Stomach (tissue), 4 donors: ENCODE measurements at regions not wholly inside any gene's neighbourhood (a gene's known extent, or its start where the extent isn't known, plus 50 kb on each side); places are given as distances from the start of the nearest gene placed in this dataset.

Source experiments
- POLR2A ChIP-seq, 4 donors: fragments of 450-650 bp; IDR thresholded peaks; one replicate each; pipeline ENCODE4 v1.6.1; 2016; ENCODE audit warnings: antibody characterized with exemption in 4 of 4, control low read depth in 2 of 4, mild to moderate bottlenecking in 1 of 4, moderate library complexity in 1 of 4
- POLR2AphosphoS5 ChIP-seq, 3 donors: sonication (generic); formaldehyde crosslinking; IDR thresholded peaks; one replicate each; pipeline ENCODE4 v1.6.1; 2016; ENCODE audit warnings: antibody characterized with exemption in 3 of 3
- TF ChIP-seq, protein P1 (sequence below), 7 experiments: fragments of 450-650 bp in 4 of 7; fragments of 200-600 bp in 3 of 7; sonication (generic) in 3 of 7; IDR thresholded peaks; one replicate each; pipeline ENCODE4 v1.5.1; 2016 to 2019; ENCODE audit warnings: antibody characterized with exemption in 7 of 7, control low read depth in 2 of 7, mild to moderate bottlenecking in 1 of 7

DNA sequence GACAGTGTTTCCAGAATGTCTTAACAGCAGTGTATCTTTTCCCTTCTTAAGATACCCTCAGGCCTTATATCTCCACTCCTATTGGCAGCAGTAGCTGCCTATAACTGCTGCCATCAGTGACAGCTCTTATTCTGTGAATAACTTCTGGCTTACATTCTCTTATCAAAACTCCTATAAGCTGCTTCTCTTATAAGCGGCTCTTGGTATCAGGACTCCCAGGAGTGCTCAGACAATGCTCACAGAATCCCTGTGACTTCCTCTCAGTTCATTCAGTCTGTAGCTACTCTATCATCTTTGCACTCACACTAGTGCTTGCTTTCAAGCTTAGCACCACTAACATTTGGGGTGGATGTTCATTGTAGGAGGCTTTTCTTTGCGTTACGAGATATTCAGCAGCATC lies 143.7 kb upstream of the CDH7 start:
- TF ChIP-seq, protein P1, sequence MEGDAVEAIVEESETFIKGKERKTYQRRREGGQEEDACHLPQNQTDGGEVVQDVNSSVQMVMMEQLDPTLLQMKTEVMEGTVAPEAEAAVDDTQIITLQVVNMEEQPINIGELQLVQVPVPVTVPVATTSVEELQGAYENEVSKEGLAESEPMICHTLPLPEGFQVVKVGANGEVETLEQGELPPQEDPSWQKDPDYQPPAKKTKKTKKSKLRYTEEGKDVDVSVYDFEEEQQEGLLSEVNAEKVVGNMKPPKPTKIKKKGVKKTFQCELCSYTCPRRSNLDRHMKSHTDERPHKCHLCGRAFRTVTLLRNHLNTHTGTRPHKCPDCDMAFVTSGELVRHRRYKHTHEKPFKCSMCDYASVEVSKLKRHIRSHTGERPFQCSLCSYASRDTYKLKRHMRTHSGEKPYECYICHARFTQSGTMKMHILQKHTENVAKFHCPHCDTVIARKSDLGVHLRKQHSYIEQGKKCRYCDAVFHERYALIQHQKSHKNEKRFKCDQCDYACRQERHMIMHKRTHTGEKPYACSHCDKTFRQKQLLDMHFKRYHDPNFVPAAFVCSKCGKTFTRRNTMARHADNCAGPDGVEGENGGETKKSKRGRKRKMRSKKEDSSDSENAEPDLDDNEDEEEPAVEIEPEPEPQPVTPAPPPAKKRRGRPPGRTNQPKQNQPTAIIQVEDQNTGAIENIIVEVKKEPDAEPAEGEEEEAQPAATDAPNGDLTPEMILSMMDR (IDR thresholded peaks at IDR 0.05): no peak
- TF ChIP-seq POLR2AphosphoS5 (IDR thresholded peaks at IDR 0.05) (no peak), POLR2A (IDR thresholded peaks at IDR 0.05) (no peak)
